K562 (cell line): ENCODE measurements at regions not wholly inside any gene's neighbourhood (a gene's known extent, or its start where the extent isn't known, plus 50 kb on each side); places are given as distances from the start of the nearest gene placed in this dataset.

ENCODE experiments used
- ATAC-seq: fragments of 200-7000 bp; cut with Tn5 transposase; 3 replicates; pipeline ENCODE4 v1.9.1; 2020; ENCODE audit warnings: moderate library complexity
- BruUV-seq: library from RNA; stranded (reverse); fragments of 400-500 nt; replicated peaks from 2 replicates; lab custom pipeline; 2021; lab: Mats Ljungman, UMichigan
- CTCF ChIA-PET: fragments of 300-600 bp; formaldehyde crosslinking; extraction: SDS; loops from one replicate; lab custom pipeline; 2021; ENCODE audit warnings: low intra/inter-chr PET ratio; lab: Yijun Ruan, JAX
- POLR2A ChIA-PET: fragments of 300-600, 350-650 bp; sonication (Branson Sonifier 250); formaldehyde crosslinking; extraction: SDS; loops from one replicate; lab custom pipeline; 2021; ENCODE audit warnings: antibody characterized with exemption, inconsistent platforms; lab: Yijun Ruan, JAX
- DNase-seq, 4 experiments: peaks; one replicate each; pipeline versions ENCODE4 v3.0.0 to v3.0.0-alpha.2; 2011 to 2018; ENCODE audit warnings: low spot score in 3 of 4, mixed read lengths in 3 of 4; ENCODE audit errors: extremely low read depth in 1 of 4
- FAIRE-seq: peaks from 2 replicates; lab custom pipeline; 2011; peaks lifted over from hg19 to GRCh38; lab: Jason Lieb, UNC
- H2AFZ ChIP-seq: 2 replicates; pipeline ENCODE4 v1.6.0; 2011; ENCODE audit warnings: low read depth, low read length, control low read depth, inconsistent platforms
- H3K27ac ChIP-seq: fragments of 200-600 bp; 3 replicates; pipeline ENCODE4 v1.8.0; 2011; ENCODE audit warnings: low read depth, mild to moderate bottlenecking, control low read depth, inconsistent platforms, low read length, moderate library complexity, mixed read lengths; ENCODE audit errors: extremely low read depth
- H3K27me3 ChIP-seq, 2 experiments: fragments of 300-600 bp in 1 of 2; 2 replicates in 1 of 2; 3 replicates in 1 of 2; pipeline versions ENCODE4 v1.6.0 to v1.8.0; 2011; ENCODE audit warnings: inconsistent platforms in 2 of 2, low read length in 2 of 2, mild to moderate bottlenecking in 1 of 2, mixed read lengths in 1 of 2, moderate library complexity in 1 of 2; ENCODE audit not compliant: control insufficient read depth in 2 of 2, insufficient read depth in 2 of 2
- H3K36me3 ChIP-seq: fragments of 300-600 bp; 3 replicates; pipeline ENCODE4 v1.8.0; 2011; ENCODE audit warnings: mild to moderate bottlenecking, low read length, inconsistent platforms; ENCODE audit not compliant: control insufficient read depth, insufficient read depth
- H3K4me1 ChIP-seq, 2 experiments: fragments of 200-600 bp in 1 of 2; replicated peaks in 1 of 2; 2 replicates in 1 of 2; 3 replicates in 1 of 2; pipeline versions ENCODE4 v1.5.1 to v1.8.0; 2011; ENCODE audit warnings: inconsistent platforms in 2 of 2, low read length in 2 of 2, mild to moderate bottlenecking in 1 of 2, mixed read lengths in 1 of 2, moderate library complexity in 1 of 2; ENCODE audit not compliant: control insufficient read depth in 2 of 2, insufficient read depth in 2 of 2
- H3K4me2 ChIP-seq: 2 replicates; pipeline ENCODE4 v1.6.1; 2011; ENCODE audit warnings: low read length, control low read depth, inconsistent platforms, mixed read lengths; ENCODE audit not compliant: insufficient read depth
- H3K4me3 ChIP-seq: fragments of 200-600 bp; sonication (generic), shearing (Covaris generic); 2 replicates; pipeline ENCODE4 v1.5.1; 2016; ENCODE audit warnings: control low read depth, inconsistent platforms
- H3K79me2 ChIP-seq: fragments of 200-600 bp; 3 replicates; pipeline ENCODE4 v1.8.0; 2011; ENCODE audit warnings: low read length, inconsistent platforms; ENCODE audit not compliant: control insufficient read depth, insufficient read depth
- H3K9ac ChIP-seq, 2 experiments: 2 replicates each; pipeline versions ENCODE4 v1.6.0 to v1.6.1; 2011; ENCODE audit warnings: low read depth in 2 of 2, low read length in 2 of 2, control low read depth in 1 of 2, inconsistent platforms in 1 of 2, mild to moderate bottlenecking in 1 of 2, mixed read lengths in 1 of 2; ENCODE audit not compliant: insufficient read depth in 1 of 2
- H3K9me1 ChIP-seq: one replicate; pipeline ENCODE4 v1.6.0; 2011; ENCODE audit warnings: inconsistent platforms, mild to moderate bottlenecking, low read length, moderate library complexity; ENCODE audit not compliant: control insufficient read depth, insufficient read depth
- H3K9me3 ChIP-seq: replicated peaks from 2 replicates; pipeline ENCODE4 v1.5.1; 2011; ENCODE audit warnings: low read depth, low read length, inconsistent platforms; ENCODE audit not compliant: control insufficient read depth, insufficient read depth
- H4K20me1 ChIP-seq: replicated peaks from 2 replicates; pipeline ENCODE4 v1.6.1; 2011; ENCODE audit warnings: low read length, inconsistent platforms, mixed read lengths; ENCODE audit not compliant: control insufficient read depth, insufficient read depth
- KDM4B ChIP-seq, 2 experiments: fragments of 450-650 bp in 1 of 2; sonication (generic) in 1 of 2; IDR thresholded peaks; 2 replicates each; pipeline ENCODE4 v1.6.1; 2016 to 2017; ENCODE audit warnings: borderline replicate concordance in 2 of 2, antibody characterized with exemption in 1 of 2, low read depth in 1 of 2, mild to moderate bottlenecking in 1 of 2
- NR4A1 ChIP-seq, 2 experiments: fragments of 250-450 bp in 1 of 2; fragments of 450-650 bp in 1 of 2; sonication (Bioruptor Pico) in 1 of 2; IDR thresholded peaks; 2 replicates each; pipeline versions ENCODE4 v1.4.0 to v1.6.1; 2016 to 2020; ENCODE audit warnings: mild to moderate bottlenecking in 2 of 2, missing compliant biosample characterization in 1 of 2, missing genetic modification characterization in 1 of 2, moderate library complexity in 1 of 2
- PML ChIP-seq: IDR thresholded peaks from 2 replicates; pipeline ENCODE4 v1.6.1; 2012; ENCODE audit warnings: low read length, inconsistent platforms
- RFX5 ChIP-seq: IDR thresholded peaks from 2 replicates; pipeline ENCODE4 v1.6.1; 2011; ENCODE audit warnings: low read depth, mild to moderate bottlenecking, improper control_type of control experiment, low read length
- SREBF1 ChIP-seq: fragments of 150-350 bp; IDR thresholded peaks from 2 replicates; pipeline ENCODE4 v1.6.1; 2014; ENCODE audit warnings: antibody characterized with exemption, low read depth, low read length, borderline replicate concordance
- TCF7L2 ChIP-seq: fragments of 150-350 bp; IDR thresholded peaks from 2 replicates; pipeline ENCODE4 v1.6.1; 2016; ENCODE audit warnings: low read depth, mild to moderate bottlenecking, low read length, moderate library complexity
- TGIF2 ChIP-seq: sonication (generic); formaldehyde crosslinking; IDR thresholded peaks from 2 replicates; pipeline ENCODE4 v1.8.1; 2022; ENCODE audit warnings: mild to moderate bottlenecking, missing genetic modification reagents, moderate library complexity
- ZNF175 ChIP-seq: fragments of 200-800 bp; sonication (Bioruptor generic); IDR thresholded peaks from 2 replicates; pipeline ENCODE4 v1.6.1; 2016; ENCODE audit warnings: low read depth, mild to moderate bottlenecking, missing genetic modification characterization, missing compliant biosample characterization
- ZNF23 ChIP-seq: fragments of 250-450 bp; sonication (Bioruptor Pico); IDR thresholded peaks from 2 replicates; pipeline ENCODE4 v1.4.0; 2020; ENCODE audit warnings: mild to moderate bottlenecking
- ZNF263 ChIP-seq: sonication (generic); formaldehyde crosslinking; IDR thresholded peaks from 2 replicates; pipeline ENCODE4 v1.8.0; 2022; ENCODE audit warnings: mild to moderate bottlenecking, missing genetic modification reagents, borderline replicate concordance
- ZNF717 ChIP-seq: fragments of 250-450 bp; sonication (Bioruptor Pico); IDR thresholded peaks from 2 replicates; pipeline ENCODE4 v1.5.0; 2021
- ZNF75A ChIP-seq: fragments of 450-650 bp; formaldehyde crosslinking; IDR thresholded peaks from 2 replicates; pipeline ENCODE4 v1.4.0; 2020; ENCODE audit warnings: mild to moderate bottlenecking
- ZSCAN29 ChIP-seq: fragments of 450-650 bp; IDR thresholded peaks from 2 replicates; pipeline ENCODE4 v1.6.1; 2017
- WGBS: fragments of 100-300 bp; shearing (Covaris generic); methylation state at CpG from one replicate; pipeline ENCODE4 v1.1.6; 2016; ENCODE audit warnings: low coverage, mixed read lengths; ENCODE audit not compliant: insufficient coverage; ENCODE audit errors: missing lambda C conversion rate; 5-methylcytosine and 5-hydroxymethylcytosine counted together
- in situ Hi-C: fragments of 300-500 bp; cut with MboI; formaldehyde crosslinking; loops from 4 replicates; pipeline ENCODE4 v1.15.0; 2018; ENCODE audit warnings: inconsistent platforms, mixed read lengths
- intact Hi-C: fragments of 100-400 bp; cut with micrococcal nuclease; formaldehyde crosslinking; loops from 2 replicates; pipeline ENCODE4 v1.14.2; 2022
- TF ChIP-seq, protein P1 (sequence below), 2 experiments: fragments of 450-650 bp; IDR thresholded peaks; 2 replicates each; pipeline ENCODE4 v1.6.1; 2018; ENCODE audit warnings: mild to moderate bottlenecking in 2 of 2, low read depth in 1 of 2; ENCODE audit not compliant: partially characterized antibody in 2 of 2
- TF ChIP-seq, protein P2 (sequence below), 3 experiments: fragments of 200-800 bp in 1 of 3; fragments of 250-450 bp in 1 of 3; fragments of 450-650 bp in 1 of 3; sonication (Bioruptor Pico) in 1 of 3; sonication (Bioruptor generic) in 1 of 3; formaldehyde crosslinking in 1 of 3; IDR thresholded peaks; 2 replicates each; pipeline versions ENCODE4 v1.6.1 to v1.8.0; 2016 to 2022; ENCODE audit warnings: mild to moderate bottlenecking in 2 of 3, missing genetic modification characterization in 2 of 3, missing compliant biosample characterization in 1 of 3, moderate library complexity in 1 of 3

- H3K4me2 ChIP-seq = no peak overlapping the region
- intact Hi-C loops (no loop called here), in situ Hi-C loops (no loop called here)
- H3K4me3 ChIP-seq = no peak overlapping the region
- no TSS peak for BruUV-seq
- H3K27ac ChIP-seq = no peak overlapping the region
- H3K9me1 ChIP-seq = no peaks in the 10 kb centered on the region
- 0% methylated on average over 1 of the region's 1 CpG for WGBS
- H3K36me3 ChIP-seq = no peaks in the 10 kb centered on the region
- ChIA-PET POLR2A (interaction anchor here (1.2 kb wide), 1 partner anchor 181 kb away, joined by 3 read pairs; no protein-coding TSS in a partner anchor), CTCF (no interaction called here)
- no peaks in the 10 kb centered on the region for H4K20me1 ChIP-seq
- no peaks in the 10 kb centered on the region for H3K79me2 ChIP-seq
- no peaks in the 10 kb centered on the region for H3K9me3 ChIP-seq
- TF ChIP-seq NR4A1 (CRISPR knock-in tag; IDR thresholded peaks at IDR 0.05) (no peak), NR4A1 (tag; IDR thresholded peaks at IDR 0.05) (no peak), RFX5 (no peak), SREBF1 (no peak), TCF7L2 (no peak), TGIF2 (CRISPR knock-in tag) (no peak), ZNF717 (CRISPR knock-in tag) (no peak), KDM4B (IDR thresholded peaks at IDR 0.05; ENCODE audit: borderline replicate concordance in 2 of 2, low read depth in 1 of 2) (no peak), ZNF175 (CRISPR knock-in tag) (no peak), ZSCAN29 (no peak), ZNF263 (no peak), PML (no peak), ZNF23 (no peak), ZNF75A (CRISPR knock-in tag) (no peak)
- TF ChIP-seq, protein P1, sequence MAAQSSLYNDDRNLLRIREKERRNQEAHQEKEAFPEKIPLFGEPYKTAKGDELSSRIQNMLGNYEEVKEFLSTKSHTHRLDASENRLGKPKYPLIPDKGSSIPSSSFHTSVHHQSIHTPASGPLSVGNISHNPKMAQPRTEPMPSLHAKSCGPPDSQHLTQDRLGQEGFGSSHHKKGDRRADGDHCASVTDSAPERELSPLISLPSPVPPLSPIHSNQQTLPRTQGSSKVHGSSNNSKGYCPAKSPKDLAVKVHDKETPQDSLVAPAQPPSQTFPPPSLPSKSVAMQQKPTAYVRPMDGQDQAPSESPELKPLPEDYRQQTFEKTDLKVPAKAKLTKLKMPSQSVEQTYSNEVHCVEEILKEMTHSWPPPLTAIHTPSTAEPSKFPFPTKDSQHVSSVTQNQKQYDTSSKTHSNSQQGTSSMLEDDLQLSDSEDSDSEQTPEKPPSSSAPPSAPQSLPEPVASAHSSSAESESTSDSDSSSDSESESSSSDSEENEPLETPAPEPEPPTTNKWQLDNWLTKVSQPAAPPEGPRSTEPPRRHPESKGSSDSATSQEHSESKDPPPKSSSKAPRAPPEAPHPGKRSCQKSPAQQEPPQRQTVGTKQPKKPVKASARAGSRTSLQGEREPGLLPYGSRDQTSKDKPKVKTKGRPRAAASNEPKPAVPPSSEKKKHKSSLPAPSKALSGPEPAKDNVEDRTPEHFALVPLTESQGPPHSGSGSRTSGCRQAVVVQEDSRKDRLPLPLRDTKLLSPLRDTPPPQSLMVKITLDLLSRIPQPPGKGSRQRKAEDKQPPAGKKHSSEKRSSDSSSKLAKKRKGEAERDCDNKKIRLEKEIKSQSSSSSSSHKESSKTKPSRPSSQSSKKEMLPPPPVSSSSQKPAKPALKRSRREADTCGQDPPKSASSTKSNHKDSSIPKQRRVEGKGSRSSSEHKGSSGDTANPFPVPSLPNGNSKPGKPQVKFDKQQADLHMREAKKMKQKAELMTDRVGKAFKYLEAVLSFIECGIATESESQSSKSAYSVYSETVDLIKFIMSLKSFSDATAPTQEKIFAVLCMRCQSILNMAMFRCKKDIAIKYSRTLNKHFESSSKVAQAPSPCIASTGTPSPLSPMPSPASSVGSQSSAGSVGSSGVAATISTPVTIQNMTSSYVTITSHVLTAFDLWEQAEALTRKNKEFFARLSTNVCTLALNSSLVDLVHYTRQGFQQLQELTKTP (IDR thresholded peaks at IDR 0.05; ENCODE audit: low read depth in 1 of 2, partially characterized antibody in 2 of 2) = no peak
- TF ChIP-seq, protein P2, sequence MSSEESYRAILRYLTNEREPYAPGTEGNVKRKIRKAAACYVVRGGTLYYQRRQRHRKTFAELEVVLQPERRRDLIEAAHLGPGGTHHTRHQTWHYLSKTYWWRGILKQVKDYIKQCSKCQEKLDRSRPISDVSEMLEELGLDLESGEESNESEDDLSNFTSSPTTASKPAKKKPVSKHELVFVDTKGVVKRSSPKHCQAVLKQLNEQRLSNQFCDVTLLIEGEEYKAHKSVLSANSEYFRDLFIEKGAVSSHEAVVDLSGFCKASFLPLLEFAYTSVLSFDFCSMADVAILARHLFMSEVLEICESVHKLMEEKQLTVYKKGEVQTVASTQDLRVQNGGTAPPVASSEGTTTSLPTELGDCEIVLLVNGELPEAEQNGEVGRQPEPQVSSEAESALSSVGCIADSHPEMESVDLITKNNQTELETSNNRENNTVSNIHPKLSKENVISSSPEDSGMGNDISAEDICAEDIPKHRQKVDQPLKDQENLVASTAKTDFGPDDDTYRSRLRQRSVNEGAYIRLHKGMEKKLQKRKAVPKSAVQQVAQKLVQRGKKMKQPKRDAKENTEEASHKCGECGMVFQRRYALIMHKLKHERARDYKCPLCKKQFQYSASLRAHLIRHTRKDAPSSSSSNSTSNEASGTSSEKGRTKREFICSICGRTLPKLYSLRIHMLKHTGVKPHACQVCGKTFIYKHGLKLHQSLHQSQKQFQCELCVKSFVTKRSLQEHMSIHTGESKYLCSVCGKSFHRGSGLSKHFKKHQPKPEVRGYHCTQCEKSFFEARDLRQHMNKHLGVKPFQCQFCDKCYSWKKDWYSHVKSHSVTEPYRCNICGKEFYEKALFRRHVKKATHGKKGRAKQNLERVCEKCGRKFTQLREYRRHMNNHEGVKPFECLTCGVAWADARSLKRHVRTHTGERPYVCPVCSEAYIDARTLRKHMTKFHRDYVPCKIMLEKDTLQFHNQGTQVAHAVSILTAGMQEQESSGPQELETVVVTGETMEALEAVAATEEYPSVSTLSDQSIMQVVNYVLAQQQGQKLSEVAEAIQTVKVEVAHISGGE (CRISPR knock-in tag; IDR thresholded peaks at IDR 0.05) = no peak
- H3K9ac ChIP-seq = no peak overlapping the region
- ATAC-seq = no peak
- no peak for FAIRE-seq
- H2AFZ ChIP-seq = no peak overlapping the region
- no peak for DNase-seq
- no peaks in the 10 kb centered on the region for H3K4me1 ChIP-seq
- H3K27me3 ChIP-seq = no peaks in the 10 kb centered on the region
These were observed 276.4 kb upstream of the MOCS1 start for GRCh38 chr6:40210628-40211056.
